Esophagus squamous epithelium (tissue), 5 donors: ENCODE measurements at regions not wholly inside any gene's neighbourhood (a gene's known extent, or its start where the extent isn't known, plus 50 kb on each side); places are given as distances from the start of the nearest gene placed in this dataset.
"Not testable (repeated sequence)": the region's sequence is repeated elsewhere in the genome, so short reads cannot be mapped to it uniquely, and the experiment has no call there.

ENCODE experiments used
- DNase-seq: peaks from one replicate; lab custom pipeline; 2025; lab: John Stamatoyannopoulos, UW
- H3K27ac ChIP-seq, 4 donors: fragments of 200-600 bp; sonication (generic); one replicate each; pipeline ENCODE4 v1.5.1; 2016 to 2019; ENCODE audit warnings: mild to moderate bottlenecking in 1 of 4
- H3K27me3 ChIP-seq, 4 donors: fragments of 200-600 bp; sonication (generic); 1 replicate in 3 of 4; 2 replicates in 1 of 4; pipeline versions ENCODE4 v1.5.1 to v1.6.0; 2017 to 2021; ENCODE audit warnings: antibody characterized with exemption in 1 of 4
- H3K36me3 ChIP-seq, 3 donors: fragments of 200-600 bp; sonication (generic); one replicate each; pipeline ENCODE4 v1.5.1; 2016 to 2019
- H3K4me1 ChIP-seq, 3 donors: fragments of 200-600 bp; sonication (generic); one replicate each; pipeline ENCODE4 v1.5.1; 2017 to 2019
- H3K4me3 ChIP-seq, 4 donors: fragments of 200-600 bp; sonication (generic); 1 replicate in 3 of 4; 2 replicates in 1 of 4; pipeline ENCODE4 v1.5.1; 2016 to 2019; ENCODE audit warnings: mild to moderate bottlenecking in 2 of 4, moderate library complexity in 1 of 4
- H3K9me3 ChIP-seq, 3 donors: fragments of 200-600 bp; sonication (generic); one replicate each; pipeline ENCODE4 v1.5.1; 2016 to 2019
- POLR2A ChIP-seq, 4 donors: fragments of 450-650 bp; IDR thresholded peaks; one replicate each; pipeline ENCODE4 v1.6.1; 2017; ENCODE audit warnings: antibody characterized with exemption in 4 of 4, mild to moderate bottlenecking in 4 of 4, moderate library complexity in 3 of 4
- WGBS, 2 donors: methylation state at CpG; one replicate each; pipeline ENCODE4 v1.1.5; 2018; 5-methylcytosine and 5-hydroxymethylcytosine counted together
- intact Hi-C: fragments of 100-400 bp; cut with DNase I; formaldehyde crosslinking; loops from one replicate; pipeline ENCODE4 v1.15.0; 2022
- TF ChIP-seq, protein P1 (sequence below), 6 experiments: fragments of 450-650 bp in 4 of 6; fragments of 200-600 bp in 2 of 6; sonication (generic) in 2 of 6; IDR thresholded peaks; one replicate each; pipeline ENCODE4 v1.5.1; 2016 to 2019; ENCODE audit warnings: antibody characterized with exemption in 6 of 6, mild to moderate bottlenecking in 4 of 6, moderate library complexity in 4 of 6
- donor health status: DM: yes; HTN: yes; CAD: no.

DNA sequence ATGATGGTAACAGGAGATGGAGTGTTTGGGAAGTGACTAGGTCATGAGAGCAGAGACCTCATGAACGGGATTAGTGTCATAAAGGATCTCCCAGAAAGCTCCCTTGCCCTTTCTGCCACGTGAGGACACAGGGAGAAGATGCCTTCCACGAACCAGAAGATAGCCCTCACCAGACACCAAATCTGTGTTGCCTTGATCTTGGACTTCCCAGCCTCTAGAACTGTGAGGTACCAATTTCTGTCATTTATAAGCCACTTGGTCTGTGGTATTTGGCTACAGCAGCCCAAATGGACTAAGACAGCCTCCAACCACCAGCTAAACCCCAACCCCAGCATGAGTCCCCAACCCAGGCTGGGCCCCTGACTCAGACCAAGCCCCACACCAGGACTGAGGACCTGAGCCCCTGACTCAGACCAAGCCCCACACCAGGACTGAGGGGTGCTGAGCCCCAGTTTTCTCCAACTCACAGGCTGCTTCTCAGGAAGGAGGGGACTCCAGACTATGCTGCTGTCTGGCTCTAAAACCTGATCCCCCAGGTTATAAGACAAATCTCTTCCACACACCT, 54.1 kb downstream of the PTPRS start:
- Histone ChIP-seq H3K27ac (peak overlapping the region in 2 of 4 donors; percentile 23 to 39), H3K4me3 (no peak overlapping the region), H3K27me3 (peaks cover 0 to 9% (median 0%) of the 10 kb centered on the region in 4 donors), H3K36me3 (peaks cover 0 to 50% (median 4%) of the 10 kb centered on the region in 3 donors), H3K9me3 (no peaks in the 10 kb centered on the region), H3K4me1 (peaks cover 15 to 68% (median 24%) of the 10 kb centered on the region in 3 donors)
- intact Hi-C loops = no loop called here
- TF ChIP-seq POLR2A (IDR thresholded peaks at IDR 0.05) = no peak
- TF ChIP-seq, protein P1, sequence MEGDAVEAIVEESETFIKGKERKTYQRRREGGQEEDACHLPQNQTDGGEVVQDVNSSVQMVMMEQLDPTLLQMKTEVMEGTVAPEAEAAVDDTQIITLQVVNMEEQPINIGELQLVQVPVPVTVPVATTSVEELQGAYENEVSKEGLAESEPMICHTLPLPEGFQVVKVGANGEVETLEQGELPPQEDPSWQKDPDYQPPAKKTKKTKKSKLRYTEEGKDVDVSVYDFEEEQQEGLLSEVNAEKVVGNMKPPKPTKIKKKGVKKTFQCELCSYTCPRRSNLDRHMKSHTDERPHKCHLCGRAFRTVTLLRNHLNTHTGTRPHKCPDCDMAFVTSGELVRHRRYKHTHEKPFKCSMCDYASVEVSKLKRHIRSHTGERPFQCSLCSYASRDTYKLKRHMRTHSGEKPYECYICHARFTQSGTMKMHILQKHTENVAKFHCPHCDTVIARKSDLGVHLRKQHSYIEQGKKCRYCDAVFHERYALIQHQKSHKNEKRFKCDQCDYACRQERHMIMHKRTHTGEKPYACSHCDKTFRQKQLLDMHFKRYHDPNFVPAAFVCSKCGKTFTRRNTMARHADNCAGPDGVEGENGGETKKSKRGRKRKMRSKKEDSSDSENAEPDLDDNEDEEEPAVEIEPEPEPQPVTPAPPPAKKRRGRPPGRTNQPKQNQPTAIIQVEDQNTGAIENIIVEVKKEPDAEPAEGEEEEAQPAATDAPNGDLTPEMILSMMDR (IDR thresholded peaks at IDR 0.05) = no peak
- 79 to 86% methylated on average over 3 of the region's 3 CpGs for WGBS, 2 donors
- no peak for DNase-seq

DNA sequence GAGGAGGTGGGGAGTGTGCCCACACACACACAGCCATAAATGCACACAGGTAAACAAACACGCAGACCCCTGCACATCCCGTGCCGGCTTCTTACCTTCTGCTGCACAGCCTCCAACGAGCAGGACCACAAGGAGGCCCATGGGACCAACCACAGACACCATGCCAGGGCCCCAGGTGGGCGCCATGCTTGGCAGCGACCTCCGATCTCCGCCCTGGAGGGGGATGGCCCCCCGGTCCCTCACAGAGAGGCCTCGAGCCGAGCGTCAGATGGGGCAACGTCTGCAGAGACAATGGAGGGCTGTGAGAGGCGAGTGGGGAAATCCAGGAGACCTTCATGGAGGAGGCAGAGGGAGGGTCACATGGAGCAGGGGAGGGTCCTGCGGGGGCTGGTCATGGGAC, 54.7 kb downstream of the PTPRS start:
- Histone ChIP-seq H3K4me1 (peaks cover 14 to 68% (median 24%) of the 10 kb centered on the region in 3 donors), H3K27me3 (peaks cover 0 to 4% (median 0%) of the 10 kb centered on the region in 4 donors), H3K27ac (no peak overlapping the region), H3K36me3 (peaks cover 0 to 51% (median 4%) of the 10 kb centered on the region in 3 donors), H3K9me3 (no peaks in the 10 kb centered on the region), H3K4me3 (no peak overlapping the region)
- DNase-seq = no peak
- intact Hi-C loops = no loop called here
- 64% methylated on average over 5 of the region's 15 CpGs; no CpG with 5 or more reads in 1 of the 2 donors for WGBS, 2 donors
- TF ChIP-seq, protein P1 (IDR thresholded peaks at IDR 0.05) = no peak
- no peak for TF ChIP-seq POLR2A (IDR thresholded peaks at IDR 0.05)

DNA sequence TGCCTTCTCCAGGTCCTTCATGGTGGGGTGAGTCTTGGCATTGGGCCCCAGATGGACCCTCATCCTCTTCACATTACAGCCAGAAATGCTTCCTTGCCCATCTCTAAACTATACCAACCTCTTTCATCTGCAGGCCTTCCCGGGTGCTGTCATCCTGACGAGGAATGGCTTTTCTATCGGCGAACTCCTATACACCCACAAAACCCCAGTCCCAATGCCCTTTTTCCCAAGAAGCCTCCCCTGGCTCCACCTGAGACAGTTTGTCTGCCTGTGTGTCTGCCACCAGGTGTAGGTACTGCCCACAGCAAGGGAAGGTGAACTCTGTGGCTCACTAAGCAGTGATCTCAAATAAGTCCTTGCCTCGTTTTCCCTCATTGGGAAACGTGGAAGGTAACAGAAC, 55.3 kb downstream of the PTPRS start:
- Histone ChIP-seq H3K36me3 (peaks cover 0 to 53% (median 4%) of the 10 kb centered on the region in 3 donors), H3K9me3 (no peaks in the 10 kb centered on the region), H3K4me1 (peaks cover 9 to 68% (median 22%) of the 10 kb centered on the region in 3 donors), H3K4me3 (no peak overlapping the region), H3K27ac (no peak overlapping the region), H3K27me3 (peaks cover 0 to 2% (median 0%) of the 10 kb centered on the region in 4 donors)
- WGBS, 2 donors = 81 to 85% methylated on average over 2 to 6 of the region's 6 CpGs
- TF ChIP-seq, protein P1 (IDR thresholded peaks at IDR 0.05) = no peak
- TF ChIP-seq POLR2A (IDR thresholded peaks at IDR 0.05) = no peak
- DNase-seq = no peak
- intact Hi-C loops = no loop called here

DNA sequence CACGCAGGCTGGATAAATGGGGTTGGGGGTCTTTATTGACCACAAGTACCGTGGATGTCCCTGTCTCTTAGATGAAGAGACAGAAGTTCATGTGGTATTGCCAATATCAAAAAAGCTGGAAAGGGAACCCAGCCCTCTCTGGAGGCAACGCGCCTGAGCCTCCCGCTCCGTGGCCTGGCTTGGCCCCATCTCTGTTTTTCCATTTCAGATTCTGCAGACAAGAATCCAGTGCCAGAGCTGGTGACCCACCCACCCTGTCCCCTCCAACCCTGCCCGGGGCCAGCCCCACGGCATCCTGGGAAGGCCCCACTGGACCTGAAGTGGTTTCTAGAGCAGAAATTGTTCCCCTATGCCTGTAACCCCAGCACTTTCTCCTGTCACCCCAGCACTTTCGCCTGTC, 57.7 kb downstream of the PTPRS start:
- 61 to 86% methylated on average over 3 to 5 of the region's 9 CpGs for WGBS, 2 donors
- Histone ChIP-seq H3K27ac (peak overlapping the region; percentile 43 to 83 (median 74)), H3K27me3 (no peaks in the 10 kb centered on the region), H3K9me3 (no peaks in the 10 kb centered on the region), H3K4me1 (peaks cover 0 to 49% (median 13%) of the 10 kb centered on the region in 3 donors), H3K36me3 (peaks cover 0 to 70% (median 4%) of the 10 kb centered on the region in 3 donors), H3K4me3 (no peak overlapping the region)
- no peak for TF ChIP-seq POLR2A (IDR thresholded peaks at IDR 0.05)
- TF ChIP-seq, protein P1 (IDR thresholded peaks at IDR 0.05) = no peak
- intact Hi-C loops = no loop called here
- DNase-seq = no peak

DNA sequence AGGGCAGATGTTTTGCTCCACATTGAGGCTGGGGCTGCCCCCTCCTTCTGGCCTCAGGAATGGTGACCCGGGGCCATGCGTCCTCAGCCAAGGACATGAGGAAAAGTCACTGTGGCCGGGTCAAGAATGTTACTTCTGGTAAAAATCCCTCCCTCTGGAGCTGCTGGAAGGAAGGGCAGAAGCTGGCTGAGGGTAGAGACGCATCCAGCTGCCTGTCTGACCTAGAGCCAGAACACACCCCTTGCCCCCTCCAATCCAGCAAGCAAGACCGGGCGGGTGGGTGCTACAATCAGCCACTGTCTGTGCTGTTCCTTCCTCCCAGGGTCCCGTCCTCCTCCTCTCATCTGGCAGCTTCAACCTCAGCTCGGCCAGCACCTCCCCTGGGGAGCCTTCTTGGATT, 59.0 kb downstream of the PTPRS start:
- H3K9me3 ChIP-seq = no peaks in the 10 kb centered on the region
- no peaks in the 10 kb centered on the region for H3K27me3 ChIP-seq
- 24 to 61% methylated on average over 3 to 7 of the region's 8 CpGs for WGBS, 2 donors
- H3K4me1 ChIP-seq = peaks cover 0 to 39% (median 13%) of the 10 kb centered on the region in 3 donors
- TF ChIP-seq POLR2A (IDR thresholded peaks at IDR 0.05) = no peak
- TF ChIP-seq, protein P1 (IDR thresholded peaks at IDR 0.05) = no peak
- intact Hi-C loops = no loop called here
- no peak overlapping the region for H3K4me3 ChIP-seq
- no peak for DNase-seq
- H3K27ac ChIP-seq = peak overlapping the region; percentile 43 to 83 (median 74)
- H3K36me3 ChIP-seq = peaks cover 0 to 70% (median 4%) of the 10 kb centered on the region in 3 donors

DNA sequence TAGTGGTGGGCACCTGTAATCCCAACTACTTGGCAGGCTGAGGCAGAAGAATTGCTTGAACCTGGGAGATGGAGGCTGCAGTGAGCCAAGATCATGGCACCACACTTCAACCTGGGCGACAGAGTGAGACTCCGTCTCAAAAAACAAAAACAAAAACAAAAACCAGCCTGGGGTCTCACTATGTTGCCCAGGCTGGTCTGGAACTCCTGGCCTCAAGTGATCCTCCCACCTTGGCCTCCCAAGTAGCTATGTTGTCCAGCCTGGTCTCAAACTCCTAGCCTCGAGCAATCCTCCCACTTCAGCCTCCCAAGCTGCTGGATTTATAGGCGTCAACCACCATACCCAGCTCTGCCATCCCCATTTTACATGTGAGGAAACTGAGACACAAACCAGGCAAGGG, 64.9 kb downstream of the PTPRS start:
- H3K4me3 ChIP-seq, intact Hi-C loops, H3K9me3 ChIP-seq, H3K27me3 ChIP-seq, H3K27ac ChIP-seq, DNase-seq: not testable (repeated sequence)
- H3K4me1 ChIP-seq = peaks cover 0 to 12% (median 0%) of the 10 kb centered on the region in 3 donors
- H3K36me3 ChIP-seq = peaks cover 4 to 72% (median 15%) of the 10 kb centered on the region in 3 donors
- WGBS, 2 donors = 88 to 98% methylated on average over 4 of the region's 4 CpGs
